Non-pigmented ciliary epithelial cell (primary cell): ENCODE measurements at regions not wholly inside any gene's neighbourhood (a gene's known extent, or its start where the extent isn't known, plus 50 kb on each side); places are given as distances from the start of the nearest gene placed in this dataset.
"Not testable (repeated sequence)": the region's sequence is repeated elsewhere in the genome, so short reads cannot be mapped to it uniquely, and the experiment has no call there.

Source experiments
- DNase-seq: peaks from one replicate; pipeline ENCODE4 v3.0.0-alpha.2; 2010; ENCODE audit warnings: low read depth

- DNase-seq = no peak
Observed at GRCh38 chr11:57917632-57918031, 106.0 kb upstream of the OR9Q1 start.

GRCh38 chr11:57920971-57921370 is 102.7 kb upstream of the OR9Q1 start:
- DNase-seq = no peak

GRCh38 chr11:57932105-57932504 is 91.6 kb upstream of the OR9Q1 start:
- DNase-seq = no peak

GRCh38 chr11:57935402-57936049 is 88.2 kb upstream of the OR9Q1 start:
- no peak for DNase-seq

GRCh38 chr11:57936050-57936418 is 87.6 kb upstream of the OR9Q1 start:
- no peak for DNase-seq

- DNase-seq = no peak
Observed at GRCh38 chr11:57937431-57937830, 86.2 kb upstream of the OR9Q1 start.

GRCh38 chr11:57938351-57938750 is 85.3 kb upstream of the OR9Q1 start:
- DNase-seq = no peak

GRCh38 chr11:57940044-57940756 is 83.5 kb upstream of the OR9Q1 start:
- DNase-seq = no peak

- DNase-seq = no peak
Observed at GRCh38 chr11:57941875-57942274, 81.8 kb upstream of the OR9Q1 start.

GRCh38 chr11:57942808-57943207 is 80.9 kb upstream of the OR9Q1 start:
- no peak for DNase-seq

- DNase-seq = not testable (repeated sequence)
Observed at GRCh38 chr11:57943766-57944165, 79.9 kb upstream of the OR9Q1 start.

- no peak for DNase-seq
Observed at GRCh38 chr11:57946628-57947027, 77.1 kb upstream of the OR9Q1 start.

- no peak for DNase-seq
Observed at GRCh38 chr11:57964660-57965059, 59.0 kb upstream of the OR9Q1 start.

GRCh38 chr11:57971272-57972012 is 52.2 kb upstream of the OR9Q1 start:
- no peak for DNase-seq

- DNase-seq = no peak
Observed at GRCh38 chr11:57972013-57972367, 51.7 kb upstream of the OR9Q1 start.
